CD14-positive monocyte (primary cell): ENCODE measurements at regions not wholly inside any gene's neighbourhood (a gene's known extent, or its start where the extent isn't known, plus 50 kb on each side); places are given as distances from the start of the nearest gene placed in this dataset.

Source experiments
- DNase-seq, 3 donors: peaks; one replicate each; pipeline ENCODE4 v3.0.0-alpha.2; 2011 to 2022
- H2AFZ ChIP-seq: 2 replicates; pipeline ENCODE4 v1.6.0; 2012; ENCODE audit warnings: mild to moderate bottlenecking, low read depth, low read length, inconsistent platforms; ENCODE audit not compliant: insufficient read depth, poor library complexity, severe bottlenecking
- H3K27ac ChIP-seq, 2 donors: 1 replicate in 1 of 2; 2 replicates in 1 of 2; pipeline ENCODE4 v1.5.1; 2012 to 2013; ENCODE audit warnings: low read length in 2 of 2, control low read depth in 1 of 2, inconsistent platforms in 1 of 2, low read depth in 1 of 2, mild to moderate bottlenecking in 1 of 2
- H3K27me3 ChIP-seq, 2 donors: one replicate each; pipeline versions ENCODE4 v1.6.0 to v1.6.1; 2011 to 2013; ENCODE audit warnings: low read length in 2 of 2; ENCODE audit not compliant: control insufficient read depth in 2 of 2, insufficient read depth in 2 of 2
- H3K36me3 ChIP-seq, 2 donors: replicated peaks in 1 of 2; 1 replicate in 1 of 2; 2 replicates in 1 of 2; pipeline versions ENCODE4 v1.5.1 to v1.6.1; 2012 to 2013; ENCODE audit warnings: low read length in 2 of 2, control low read depth in 1 of 2, inconsistent platforms in 1 of 2, mild to moderate bottlenecking in 1 of 2; ENCODE audit not compliant: insufficient read depth in 2 of 2, control insufficient read depth in 1 of 2
- H3K4me1 ChIP-seq, 2 donors: 1 replicate in 1 of 2; 2 replicates in 1 of 2; pipeline versions ENCODE4 v1.5.1 to v1.6.1; 2012 to 2013; ENCODE audit warnings: low read length in 2 of 2, control low read depth in 1 of 2, inconsistent platforms in 1 of 2, mild to moderate bottlenecking in 1 of 2, moderate library complexity in 1 of 2; ENCODE audit not compliant: insufficient read depth in 2 of 2, control insufficient read depth in 1 of 2
- H3K4me2 ChIP-seq: replicated peaks from 2 replicates; pipeline ENCODE3; 2012; ENCODE audit warnings: low read length, moderate library complexity, mild to moderate bottlenecking; ENCODE audit not compliant: poor library complexity, severe bottlenecking; ENCODE audit errors: extremely low read depth
- H3K4me3 ChIP-seq, 3 experiments: fragments of 200-600 bp in 1 of 3; sonication (generic) in 1 of 3; replicated peaks in 1 of 3; 1 replicate in 2 of 3; 2 replicates in 1 of 3; pipeline ENCODE4 v1.5.1; 2011 to 2013; ENCODE audit warnings: low read length in 3 of 3, mild to moderate bottlenecking in 3 of 3, control low read depth in 2 of 3, low read depth in 2 of 3, inconsistent platforms in 1 of 3, moderate library complexity in 1 of 3
- H3K79me2 ChIP-seq: 2 replicates; pipeline ENCODE4 v1.6.0; 2012; ENCODE audit warnings: mild to moderate bottlenecking, control low read depth, inconsistent platforms, low read length, moderate library complexity; ENCODE audit not compliant: insufficient read depth
- H3K9ac ChIP-seq: 2 replicates; pipeline ENCODE4 v1.6.0; 2017; ENCODE audit warnings: low read length, mild to moderate bottlenecking; ENCODE audit not compliant: insufficient read depth, poor library complexity, severe bottlenecking
- H3K9me3 ChIP-seq, 2 donors: replicated peaks in 1 of 2; 1 replicate in 1 of 2; 2 replicates in 1 of 2; pipeline versions ENCODE4 v1.5.1 to v1.6.1; 2012 to 2013; ENCODE audit warnings: low read length in 2 of 2, control low read depth in 1 of 2; ENCODE audit not compliant: control insufficient read depth in 1 of 2, insufficient read depth in 1 of 2
- H4K20me1 ChIP-seq: 2 replicates; pipeline ENCODE4 v1.6.0; 2012; ENCODE audit warnings: mild to moderate bottlenecking, low read length, control low read depth, moderate library complexity; ENCODE audit not compliant: insufficient read depth
- H3K27ac Mint-ChIP-seq, 7 donors: one replicate each; pipeline ENCODE4 v1.8.0; 2020; ENCODE audit warnings: mild to moderate bottlenecking in 7 of 7, mixed read lengths in 7 of 7, moderate library complexity in 6 of 7, inconsistent platforms in 2 of 7
- H3K27me3 Mint-ChIP-seq, 3 donors: one replicate each; pipeline ENCODE4 v1.8.0; 2021 to 2022; ENCODE audit warnings: low read depth in 3 of 3, mild to moderate bottlenecking in 3 of 3, mixed read lengths in 3 of 3, moderate library complexity in 3 of 3, inconsistent platforms in 1 of 3
- H3K36me3 Mint-ChIP-seq, 2 donors: one replicate each; pipeline ENCODE4 v1.8.0; 2020; ENCODE audit warnings: mixed read lengths in 2 of 2, inconsistent platforms in 1 of 2, mild to moderate bottlenecking in 1 of 2
- H3K4me1 Mint-ChIP-seq: one replicate; pipeline ENCODE4 v1.8.0; 2020; ENCODE audit warnings: mild to moderate bottlenecking, mixed read lengths
- H3K4me3 Mint-ChIP-seq, 2 donors: one replicate each; pipeline ENCODE4 v1.8.0; 2020; ENCODE audit warnings: mild to moderate bottlenecking in 2 of 2, mixed read lengths in 2 of 2, moderate library complexity in 1 of 2
- H3K9me3 Mint-ChIP-seq, 7 donors: one replicate each; pipeline ENCODE4 v1.8.0; 2020 to 2022; ENCODE audit warnings: mixed read lengths in 7 of 7, mild to moderate bottlenecking in 6 of 7, moderate library complexity in 6 of 7, inconsistent platforms in 2 of 7
- CTCF ChIP-seq: fragments of 200-600 bp; IDR thresholded peaks from one replicate; pipeline ENCODE4 v1.8.0; 2022; ENCODE audit warnings: antibody characterized with exemption, mild to moderate bottlenecking
- WGBS: methylation state at CpG from one replicate; pipeline ENCODE4 v1.1.5; 2013; ENCODE audit warnings: missing lambda C conversion rate; ENCODE audit not compliant: insufficient coverage; 5-methylcytosine and 5-hydroxymethylcytosine counted together
- intact Hi-C, 2 donors: fragments of 100-400 bp; cut with micrococcal nuclease; formaldehyde crosslinking; loops; one replicate each; pipeline versions ENCODE4 v1.15.0 to v1.15.1; 2023

- intact Hi-C loops = loop anchor here in 1 of 2 donors (5.0 kb wide), 1 partner anchor 33 kb away; no protein-coding TSS in a partner anchor
- H3K27me3 Mint-ChIP-seq = peaks cover under 1 to 4% (median 1%) of the 10 kb centered on the region in 3 donors
- H3K9me3 Mint-ChIP-seq = no peaks in the 10 kb centered on the region
- peaks cover 53% of the 10 kb centered on the region for H3K4me1 Mint-ChIP-seq
- TF ChIP-seq CTCF = no peak
- Histone ChIP-seq H4K20me1 (no peaks in the 10 kb centered on the region), H3K27me3 (no peaks in the 10 kb centered on the region), H3K79me2 (no peaks in the 10 kb centered on the region), H2AFZ (no peak overlapping the region), H3K4me1 (peaks cover 39 to 46% of the 10 kb centered on the region in 2 donors), H3K27ac (peak overlapping the region; percentile 54 to 71), H3K4me3 (no peak overlapping the region), H3K9ac (no peak overlapping the region), H3K4me2 (peak overlapping the region; percentile 14), H3K9me3 (no peaks in the 10 kb centered on the region), H3K36me3 (no peaks in the 10 kb centered on the region)
- no peaks in the 10 kb centered on the region for H3K36me3 Mint-ChIP-seq
- DNase-seq = peak; percentile 83 to 90 (median 89)
- H3K27ac Mint-ChIP-seq = peak overlapping the region; percentile 84 to 94 (median 91)
- WGBS = 55% methylated on average over 2 of the region's 7 CpGs
- peak overlapping the region in 1 of 2 donors; percentile 65 for H3K4me3 Mint-ChIP-seq
Observed at GRCh38 chr22:22714600-22715335, 70.4 kb downstream of the GGTLC2 start.

- 95% methylated on average over 2 of the region's 6 CpGs for WGBS
- Mint-ChIP-seq H3K27ac (peak overlapping the region in 3 of 7 donors; percentile 37 to 90 (median 40)), H3K27me3 (peaks cover 0 to 2% (median 1%) of the 10 kb centered on the region in 3 donors), H3K9me3 (no peaks in the 10 kb centered on the region), H3K36me3 (no peaks in the 10 kb centered on the region), H3K4me1 (peaks cover 63% of the 10 kb centered on the region), H3K4me3 (no peak overlapping the region)
- Histone ChIP-seq H3K27me3 (no peaks in the 10 kb centered on the region), H3K79me2 (no peaks in the 10 kb centered on the region), H3K4me2 (no peak overlapping the region), H3K9me3 (no peaks in the 10 kb centered on the region), H4K20me1 (no peaks in the 10 kb centered on the region), H3K4me1 (peaks cover 54 to 60% of the 10 kb centered on the region in 2 donors), H3K27ac (peak overlapping the region in 1 of 2 donors; percentile 71), H3K36me3 (no peaks in the 10 kb centered on the region), H2AFZ (no peak overlapping the region), H3K4me3 (no peak overlapping the region), H3K9ac (no peak overlapping the region)
- no peak for TF ChIP-seq CTCF
- DNase-seq = peak in 1 of 3 donors; percentile 58
- intact Hi-C loops = no loop called here
Observed at GRCh38 chr22:22716136-22716665, 71.8 kb downstream of the GGTLC2 start.
